CD14-positive monocyte (primary cell): ENCODE measurements at regions not wholly inside any gene's neighbourhood (a gene's known extent, or its start where the extent isn't known, plus 50 kb on each side); places are given as distances from the start of the nearest gene placed in this dataset.

Source experiments
- DNase-seq, 3 donors: peaks; one replicate each; pipeline ENCODE4 v3.0.0-alpha.2; 2011 to 2022
- H2AFZ ChIP-seq: 2 replicates; pipeline ENCODE4 v1.6.0; 2012; ENCODE audit warnings: mild to moderate bottlenecking, low read depth, low read length, inconsistent platforms; ENCODE audit not compliant: insufficient read depth, poor library complexity, severe bottlenecking
- H3K27ac ChIP-seq, 2 donors: 1 replicate in 1 of 2; 2 replicates in 1 of 2; pipeline ENCODE4 v1.5.1; 2012 to 2013; ENCODE audit warnings: low read length in 2 of 2, control low read depth in 1 of 2, inconsistent platforms in 1 of 2, low read depth in 1 of 2, mild to moderate bottlenecking in 1 of 2
- H3K27me3 ChIP-seq, 2 donors: one replicate each; pipeline versions ENCODE4 v1.6.0 to v1.6.1; 2011 to 2013; ENCODE audit warnings: low read length in 2 of 2; ENCODE audit not compliant: control insufficient read depth in 2 of 2, insufficient read depth in 2 of 2
- H3K36me3 ChIP-seq, 2 donors: replicated peaks in 1 of 2; 1 replicate in 1 of 2; 2 replicates in 1 of 2; pipeline versions ENCODE4 v1.5.1 to v1.6.1; 2012 to 2013; ENCODE audit warnings: low read length in 2 of 2, control low read depth in 1 of 2, inconsistent platforms in 1 of 2, mild to moderate bottlenecking in 1 of 2; ENCODE audit not compliant: insufficient read depth in 2 of 2, control insufficient read depth in 1 of 2
- H3K4me1 ChIP-seq, 2 donors: 1 replicate in 1 of 2; 2 replicates in 1 of 2; pipeline versions ENCODE4 v1.5.1 to v1.6.1; 2012 to 2013; ENCODE audit warnings: low read length in 2 of 2, control low read depth in 1 of 2, inconsistent platforms in 1 of 2, mild to moderate bottlenecking in 1 of 2, moderate library complexity in 1 of 2; ENCODE audit not compliant: insufficient read depth in 2 of 2, control insufficient read depth in 1 of 2
- H3K4me2 ChIP-seq: replicated peaks from 2 replicates; pipeline ENCODE3; 2012; ENCODE audit warnings: low read length, moderate library complexity, mild to moderate bottlenecking; ENCODE audit not compliant: poor library complexity, severe bottlenecking; ENCODE audit errors: extremely low read depth
- H3K4me3 ChIP-seq, 3 experiments: fragments of 200-600 bp in 1 of 3; sonication (generic) in 1 of 3; replicated peaks in 1 of 3; 1 replicate in 2 of 3; 2 replicates in 1 of 3; pipeline ENCODE4 v1.5.1; 2011 to 2013; ENCODE audit warnings: low read length in 3 of 3, mild to moderate bottlenecking in 3 of 3, control low read depth in 2 of 3, low read depth in 2 of 3, inconsistent platforms in 1 of 3, moderate library complexity in 1 of 3
- H3K79me2 ChIP-seq: 2 replicates; pipeline ENCODE4 v1.6.0; 2012; ENCODE audit warnings: mild to moderate bottlenecking, control low read depth, inconsistent platforms, low read length, moderate library complexity; ENCODE audit not compliant: insufficient read depth
- H3K9ac ChIP-seq: 2 replicates; pipeline ENCODE4 v1.6.0; 2017; ENCODE audit warnings: low read length, mild to moderate bottlenecking; ENCODE audit not compliant: insufficient read depth, poor library complexity, severe bottlenecking
- H3K9me3 ChIP-seq, 2 donors: replicated peaks in 1 of 2; 1 replicate in 1 of 2; 2 replicates in 1 of 2; pipeline versions ENCODE4 v1.5.1 to v1.6.1; 2012 to 2013; ENCODE audit warnings: low read length in 2 of 2, control low read depth in 1 of 2; ENCODE audit not compliant: control insufficient read depth in 1 of 2, insufficient read depth in 1 of 2
- H4K20me1 ChIP-seq: 2 replicates; pipeline ENCODE4 v1.6.0; 2012; ENCODE audit warnings: mild to moderate bottlenecking, low read length, control low read depth, moderate library complexity; ENCODE audit not compliant: insufficient read depth
- H3K27ac Mint-ChIP-seq, 7 donors: one replicate each; pipeline ENCODE4 v1.8.0; 2020; ENCODE audit warnings: mild to moderate bottlenecking in 7 of 7, mixed read lengths in 7 of 7, moderate library complexity in 6 of 7, inconsistent platforms in 2 of 7
- H3K27me3 Mint-ChIP-seq, 3 donors: one replicate each; pipeline ENCODE4 v1.8.0; 2021 to 2022; ENCODE audit warnings: low read depth in 3 of 3, mild to moderate bottlenecking in 3 of 3, mixed read lengths in 3 of 3, moderate library complexity in 3 of 3, inconsistent platforms in 1 of 3
- H3K36me3 Mint-ChIP-seq, 2 donors: one replicate each; pipeline ENCODE4 v1.8.0; 2020; ENCODE audit warnings: mixed read lengths in 2 of 2, inconsistent platforms in 1 of 2, mild to moderate bottlenecking in 1 of 2
- H3K4me1 Mint-ChIP-seq: one replicate; pipeline ENCODE4 v1.8.0; 2020; ENCODE audit warnings: mild to moderate bottlenecking, mixed read lengths
- H3K4me3 Mint-ChIP-seq, 2 donors: one replicate each; pipeline ENCODE4 v1.8.0; 2020; ENCODE audit warnings: mild to moderate bottlenecking in 2 of 2, mixed read lengths in 2 of 2, moderate library complexity in 1 of 2
- H3K9me3 Mint-ChIP-seq, 7 donors: one replicate each; pipeline ENCODE4 v1.8.0; 2020 to 2022; ENCODE audit warnings: mixed read lengths in 7 of 7, mild to moderate bottlenecking in 6 of 7, moderate library complexity in 6 of 7, inconsistent platforms in 2 of 7
- CTCF ChIP-seq: fragments of 200-600 bp; IDR thresholded peaks from one replicate; pipeline ENCODE4 v1.8.0; 2022; ENCODE audit warnings: antibody characterized with exemption, mild to moderate bottlenecking
- WGBS: methylation state at CpG from one replicate; pipeline ENCODE4 v1.1.5; 2013; ENCODE audit warnings: missing lambda C conversion rate; ENCODE audit not compliant: insufficient coverage; 5-methylcytosine and 5-hydroxymethylcytosine counted together
- intact Hi-C, 2 donors: fragments of 100-400 bp; cut with micrococcal nuclease; formaldehyde crosslinking; loops; one replicate each; pipeline versions ENCODE4 v1.15.0 to v1.15.1; 2023

DNA sequence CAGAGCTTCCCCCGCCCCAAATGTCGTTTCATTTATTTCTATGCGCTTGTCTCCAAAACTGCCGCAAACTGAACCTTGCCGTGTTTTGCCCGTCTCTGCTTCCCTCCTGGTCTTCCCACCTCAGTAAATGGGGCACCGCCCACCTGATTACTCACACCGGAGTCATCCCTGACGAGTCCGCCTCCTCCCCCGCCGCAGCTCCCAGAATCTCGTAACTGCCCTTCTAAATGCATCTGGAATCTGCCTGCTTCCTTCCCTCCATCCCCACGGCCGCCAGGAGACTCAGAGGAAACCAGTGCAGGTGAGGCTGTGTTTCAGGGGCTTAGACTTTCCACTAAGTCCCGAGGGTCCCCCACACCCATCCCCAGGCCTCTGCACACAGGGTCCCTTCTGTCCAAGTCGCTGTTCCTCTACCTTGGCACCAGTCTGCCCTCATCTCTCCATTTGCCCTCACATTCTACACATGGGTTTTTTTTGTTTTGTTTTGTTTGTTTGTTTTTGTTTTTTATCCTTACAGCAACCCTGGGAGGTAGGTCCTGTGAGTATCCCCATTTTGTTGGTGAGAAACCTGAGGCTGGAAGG, 62.6 kb upstream of the PHF21B start:
- Mint-ChIP-seq H3K4me3 (peak overlapping the region in 1 of 2 donors; percentile 35), H3K9me3 (peaks cover 0 to 9% (median 4%) of the 10 kb centered on the region in 7 donors), H3K27ac (no peak overlapping the region), H3K4me1 (peaks cover 3% of the 10 kb centered on the region), H3K36me3 (no peaks in the 10 kb centered on the region), H3K27me3 (peaks cover 27 to 39% (median 34%) of the 10 kb centered on the region in 3 donors)
- Histone ChIP-seq H3K4me2 (no peak overlapping the region), H3K27me3 (peaks cover 4 to 13% of the 10 kb centered on the region in 2 donors), H3K79me2 (no peaks in the 10 kb centered on the region), H3K9me3 (peaks cover 0 to 4% of the 10 kb centered on the region in 2 donors), H4K20me1 (no peaks in the 10 kb centered on the region), H3K9ac (no peak overlapping the region), H2AFZ (no peak overlapping the region), H3K4me3 (no peak overlapping the region), H3K36me3 (no peaks in the 10 kb centered on the region), H3K27ac (no peak overlapping the region), H3K4me1 (no peaks in the 10 kb centered on the region)
- TF ChIP-seq CTCF, result no peak
- no peak for DNase-seq
- intact Hi-C loops, result no loop called here
- 37% methylated on average over 12 of the region's 17 CpGs for WGBS

DNA sequence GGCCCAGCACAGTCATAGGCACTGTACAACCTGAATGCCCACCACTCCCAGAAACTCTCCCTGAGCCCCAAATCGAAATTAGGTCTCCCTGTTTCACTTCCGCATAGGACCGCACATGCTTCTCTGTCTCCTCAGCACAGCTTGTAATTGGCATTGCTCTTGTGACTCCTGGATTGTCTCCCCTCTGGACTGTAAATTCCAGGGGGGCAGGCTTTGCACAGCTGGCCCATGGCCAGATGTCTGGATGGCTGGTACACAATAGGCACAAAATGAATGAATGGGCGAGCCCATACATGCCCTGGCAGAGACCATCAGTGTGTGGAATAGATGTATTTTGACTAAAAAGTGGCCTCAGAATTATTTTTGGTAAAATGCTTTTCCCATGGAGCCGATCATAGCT, 63.3 kb upstream of the PHF21B start:
- Histone ChIP-seq H4K20me1 (no peaks in the 10 kb centered on the region), H3K4me1 (no peaks in the 10 kb centered on the region), H2AFZ (no peak overlapping the region), H3K4me2 (no peak overlapping the region), H3K4me3 (no peak overlapping the region), H3K27ac (no peak overlapping the region), H3K36me3 (no peaks in the 10 kb centered on the region), H3K9me3 (peaks cover 0 to 4% of the 10 kb centered on the region in 2 donors), H3K79me2 (no peaks in the 10 kb centered on the region), H3K9ac (no peak overlapping the region), H3K27me3 (peaks cover 4 to 13% of the 10 kb centered on the region in 2 donors)
- Mint-ChIP-seq H3K27ac (no peak overlapping the region), H3K27me3 (peaks cover 31 to 45% (median 39%) of the 10 kb centered on the region in 3 donors), H3K4me1 (peaks cover 3% of the 10 kb centered on the region), H3K36me3 (no peaks in the 10 kb centered on the region), H3K4me3 (no peak overlapping the region), H3K9me3 (peaks cover 0 to 8% (median 4%) of the 10 kb centered on the region in 7 donors)
- intact Hi-C loops, result no loop called here
- DNase-seq, result no peak
- TF ChIP-seq CTCF, result no peak
- 74% methylated on average over 5 of the region's 5 CpGs for WGBS
